Fibroblast of gingiva (primary cell): ENCODE measurements at regions not wholly inside any gene's neighbourhood (a gene's known extent, or its start where the extent isn't known, plus 50 kb on each side); places are given as distances from the start of the nearest gene placed in this dataset.
"Not testable (repeated sequence)": the region's sequence is repeated elsewhere in the genome, so short reads cannot be mapped to it uniquely, and the experiment has no call there.

Experiments used
- DNase-seq: peaks from one replicate; pipeline ENCODE4 v3.0.0-alpha.2; 2011; ENCODE audit warnings: low read depth

DNA sequence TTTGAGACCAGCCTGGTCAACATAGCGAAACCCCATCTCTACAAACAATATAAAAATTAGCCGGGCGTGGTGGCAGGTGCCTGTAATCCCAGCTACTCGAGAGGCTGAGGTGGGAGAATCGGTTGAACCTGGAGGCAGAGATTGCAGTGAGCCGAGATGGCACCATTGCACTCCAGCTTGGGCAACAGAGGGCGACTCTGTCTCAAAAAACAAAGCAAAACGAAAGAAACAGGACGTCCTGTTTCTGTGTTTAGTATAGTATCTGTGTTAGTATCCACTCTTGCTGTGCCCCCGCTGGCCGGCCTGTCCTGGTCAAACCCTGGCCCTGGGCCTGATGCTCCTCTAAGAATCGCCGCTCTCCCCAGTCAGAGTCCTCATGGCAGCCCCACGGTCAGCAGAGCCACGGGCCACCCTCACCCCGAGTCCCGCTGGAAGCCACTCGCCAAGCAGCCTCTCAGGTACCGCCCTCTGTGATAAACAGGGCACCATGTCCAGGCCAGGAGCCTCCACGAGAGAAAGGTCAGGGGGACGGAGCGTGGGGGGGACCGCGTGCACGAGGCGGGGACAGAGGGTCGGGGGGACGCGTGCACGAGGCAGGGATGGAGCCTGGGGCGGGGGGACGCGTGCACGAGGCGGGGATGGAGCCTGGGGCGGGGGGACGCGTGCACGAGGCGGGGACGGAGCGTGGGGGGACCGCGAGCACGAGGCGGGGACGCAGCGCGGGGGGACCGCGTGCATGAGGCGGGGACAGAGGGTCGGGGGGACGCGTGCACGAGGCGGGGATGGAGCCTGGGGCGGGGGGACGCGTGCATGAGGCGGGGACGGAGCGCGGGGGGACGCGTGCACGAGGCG, 384.5 kb downstream of the SMOC2 start:
- no peak for DNase-seq

DNA sequence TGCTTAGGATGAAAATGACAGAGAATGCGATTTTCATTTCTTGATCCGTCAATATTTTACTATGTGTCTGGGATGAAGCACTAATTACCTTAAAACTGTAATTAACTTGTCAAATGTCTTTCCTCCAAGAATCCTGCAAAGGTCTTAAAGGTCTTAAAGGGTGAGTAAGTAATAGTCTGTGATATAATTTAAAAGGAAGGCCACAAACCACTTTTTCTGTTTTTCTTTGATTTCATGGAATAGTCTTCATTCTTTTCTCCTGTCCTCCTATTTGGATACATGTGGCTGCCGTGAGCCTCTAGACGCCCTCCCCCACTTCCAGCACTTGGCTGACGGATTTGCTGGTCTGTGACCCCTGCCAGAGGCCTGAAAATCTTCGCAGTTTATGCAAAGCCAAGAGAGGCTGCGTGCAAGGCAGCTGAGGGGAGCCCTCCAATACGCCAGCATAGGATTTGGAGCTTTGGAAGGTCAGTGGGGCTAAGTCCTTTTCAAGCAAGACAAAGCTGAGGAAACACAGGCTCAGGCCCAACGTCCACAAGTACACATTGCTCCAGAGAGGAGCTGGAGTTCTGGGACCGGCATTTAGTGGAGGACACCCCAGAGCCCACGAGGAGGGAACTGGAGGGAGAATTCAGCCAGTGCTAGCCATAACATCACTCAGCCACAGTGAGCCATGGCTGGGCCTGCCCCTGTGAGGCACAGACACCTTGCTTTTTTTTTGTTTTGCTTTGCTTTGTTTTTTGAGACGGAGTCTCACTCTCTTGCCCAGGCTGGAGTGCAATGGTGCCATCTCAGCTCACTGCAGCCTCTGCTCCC, 382.6 kb downstream of the SMOC2 start:
- no peak for DNase-seq

DNA sequence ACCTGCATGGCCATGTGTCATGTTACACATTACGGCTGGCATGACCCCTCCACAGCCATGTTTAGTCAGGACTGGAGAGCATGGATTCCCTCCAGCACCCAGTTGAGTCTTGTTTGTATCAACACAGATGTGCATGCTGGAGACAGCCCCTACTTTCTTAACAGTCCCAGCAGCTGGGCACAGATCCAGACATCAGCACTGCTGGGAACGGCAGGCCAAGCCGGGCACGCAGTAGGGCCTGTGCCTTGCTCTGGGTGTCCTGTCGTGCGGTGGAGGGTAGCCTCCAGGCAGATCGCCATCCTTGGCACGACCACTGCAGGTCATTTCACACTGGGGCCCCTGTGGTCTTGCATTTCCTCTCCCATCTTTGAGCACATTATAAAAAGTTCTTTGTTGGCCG, 381.4 kb downstream of the SMOC2 start:
- DNase-seq = no peak

DNA sequence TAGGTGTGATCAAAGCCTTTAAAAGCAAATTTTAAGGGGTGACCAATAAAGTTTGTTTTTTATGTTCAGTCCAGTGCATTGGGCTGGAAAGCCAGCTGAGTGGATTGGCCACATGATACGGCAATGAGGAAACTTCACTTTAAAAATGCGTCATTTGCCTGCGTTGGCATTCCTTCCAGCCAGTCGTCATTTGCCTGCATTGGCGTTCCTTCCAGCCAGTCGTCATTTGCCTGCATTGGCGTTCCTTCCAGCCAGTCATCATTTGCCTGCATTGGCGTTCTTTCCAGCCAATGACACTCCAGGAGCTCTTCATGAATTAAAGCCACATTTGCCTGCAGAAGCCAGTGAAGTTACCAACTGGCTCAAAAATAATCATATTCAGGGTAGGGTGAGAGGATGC, 378.6 kb downstream of the SMOC2 start:
- no peak for DNase-seq

DNA sequence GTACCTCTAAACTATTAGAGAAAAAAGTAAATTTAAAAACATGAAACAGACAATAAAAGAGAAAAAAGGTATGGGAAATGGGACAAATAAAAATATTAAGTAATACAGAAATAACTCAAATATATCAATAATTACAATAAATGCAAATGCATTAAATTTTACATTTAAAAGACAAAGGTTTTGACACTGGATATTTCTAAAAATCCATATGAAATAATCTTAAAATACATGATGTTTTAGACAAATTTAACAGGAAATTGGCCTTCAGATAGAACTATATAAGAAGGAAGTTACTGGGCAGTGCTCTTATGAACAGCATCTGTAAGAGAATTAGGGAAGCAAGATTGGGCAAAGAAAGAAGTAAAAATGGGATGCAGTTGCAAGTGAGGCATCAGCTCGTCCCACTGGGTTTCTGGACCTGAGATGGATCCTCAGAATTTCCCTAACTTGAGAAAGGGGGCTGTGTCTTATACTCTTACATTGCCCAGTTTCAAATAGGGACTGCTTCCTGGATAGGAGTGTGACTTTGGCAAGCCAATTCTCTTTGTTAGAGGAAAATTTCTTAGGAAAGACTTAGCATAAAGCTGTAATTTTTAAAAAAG, 376.7 kb downstream of the SMOC2 start:
- DNase-seq = no peak

DNA sequence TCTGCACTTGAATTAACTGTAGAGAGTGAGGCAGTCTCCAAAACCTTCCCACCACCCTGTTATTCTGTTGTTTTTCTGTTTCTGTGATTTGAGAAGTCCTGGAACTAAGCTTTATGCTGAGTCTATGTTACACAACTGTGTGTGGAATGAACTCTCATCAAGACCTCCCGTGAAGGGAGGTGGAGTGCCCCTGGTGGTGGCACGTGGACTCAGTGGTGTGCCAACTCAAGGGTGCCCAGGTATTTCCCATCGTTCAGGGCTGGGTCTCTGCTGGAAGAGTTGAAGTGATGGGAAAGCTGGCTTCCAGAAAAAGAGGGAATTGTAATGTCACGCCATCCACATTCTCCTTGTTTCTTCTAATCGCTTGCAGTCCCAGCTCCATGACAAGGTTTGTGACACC, 374.2 kb downstream of the SMOC2 start:
- DNase-seq = no peak

DNA sequence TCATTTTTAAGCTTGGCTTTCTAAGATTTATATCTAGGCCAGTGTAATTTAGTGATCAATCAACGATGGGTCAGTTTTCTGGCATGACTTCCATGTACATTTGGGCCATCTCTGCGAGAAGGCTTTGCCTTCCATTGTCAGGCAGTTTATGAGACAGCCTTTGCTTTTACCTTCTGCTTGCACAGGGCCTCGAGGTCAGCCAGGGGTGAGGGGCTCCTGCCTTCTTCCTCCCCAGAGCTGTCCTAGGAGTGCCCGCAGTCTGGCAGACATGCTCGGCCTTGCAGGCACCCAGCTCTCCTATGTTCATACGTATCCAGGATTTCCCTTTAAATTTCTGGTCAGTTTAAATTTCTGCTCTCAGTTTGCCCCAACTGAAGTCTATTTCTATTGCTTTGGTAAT, 367.2 kb downstream of the SMOC2 start:
- no peak for DNase-seq

DNA sequence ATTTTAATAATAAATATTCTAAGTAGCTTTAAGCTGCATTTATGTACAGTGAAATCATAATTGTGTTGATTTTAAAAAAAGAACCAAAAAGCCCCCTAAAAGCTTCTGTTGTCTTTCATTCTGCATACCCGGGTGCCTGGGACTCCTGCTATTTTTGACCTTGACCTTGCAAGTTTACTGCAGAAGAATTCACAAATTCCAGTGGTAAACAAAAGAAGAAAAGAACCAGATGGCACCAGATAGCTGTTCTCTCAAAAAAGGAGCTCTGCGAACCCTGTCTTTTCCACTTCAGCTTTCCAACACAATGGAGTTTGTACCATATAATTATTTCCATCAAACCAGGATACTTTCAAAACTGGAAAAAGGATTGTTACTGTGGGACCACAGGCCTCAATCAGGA, 363.3 kb downstream of the SMOC2 start:
- no peak for DNase-seq

DNA sequence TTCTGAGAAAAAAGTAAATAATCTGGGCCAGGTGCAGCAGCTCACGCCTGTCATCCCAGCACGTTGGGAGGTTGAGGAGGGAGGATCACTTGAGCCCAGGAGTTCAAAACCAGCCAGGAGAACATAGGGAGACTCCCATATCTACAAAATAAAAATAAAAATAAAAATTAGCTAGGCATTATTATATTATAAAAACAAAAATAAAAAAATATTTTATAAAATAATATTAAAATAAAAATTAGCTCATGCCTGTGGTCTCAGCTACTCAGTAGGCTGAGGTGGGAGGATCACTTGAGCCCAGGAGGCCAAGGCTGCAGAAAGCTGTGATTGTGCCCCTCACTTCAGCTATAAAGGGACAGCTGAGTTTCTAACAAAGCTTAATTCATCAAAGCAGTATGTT, 362.9 kb downstream of the SMOC2 start:
- no peak for DNase-seq

DNA sequence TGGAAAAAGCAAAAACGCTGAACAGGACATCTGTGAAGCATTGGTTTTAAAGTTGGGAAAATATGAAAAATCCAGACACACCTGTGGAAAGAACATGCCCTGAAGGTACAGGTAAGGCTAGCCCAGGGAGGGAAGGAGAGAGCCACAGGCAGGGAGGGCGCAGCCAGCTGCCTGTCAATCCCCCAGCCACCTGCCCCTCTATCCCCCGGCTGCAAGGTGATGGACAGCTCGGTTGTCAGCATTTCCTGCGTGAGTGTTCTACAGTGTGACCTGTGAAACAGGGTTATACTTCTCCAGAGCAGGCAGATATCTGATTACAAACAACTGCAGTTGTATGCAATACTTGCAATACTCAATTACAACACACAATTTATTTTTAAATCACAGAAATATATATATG, 358.1 kb downstream of the SMOC2 start:
- DNase-seq = no peak

DNA sequence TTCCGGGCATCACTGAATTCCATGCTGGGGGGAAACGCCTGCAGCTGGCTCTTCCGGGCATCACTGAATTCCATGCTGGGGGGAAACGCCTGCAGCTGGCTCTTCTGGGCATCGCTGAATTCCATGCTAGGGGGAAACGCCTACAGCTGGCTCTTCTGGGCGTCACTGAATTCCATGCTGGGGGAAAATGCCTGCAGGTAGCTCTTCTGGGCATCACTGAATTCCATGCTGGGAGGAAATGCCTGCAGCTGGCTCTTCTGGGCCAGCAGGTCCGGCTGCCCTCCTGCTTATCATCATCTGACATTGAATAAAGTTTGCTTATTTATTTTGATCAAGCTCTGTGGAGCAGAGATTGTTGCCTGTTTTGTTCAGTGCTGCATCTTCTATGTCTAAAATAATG, 355.1 kb downstream of the SMOC2 start:
- DNase-seq = no peak

DNA sequence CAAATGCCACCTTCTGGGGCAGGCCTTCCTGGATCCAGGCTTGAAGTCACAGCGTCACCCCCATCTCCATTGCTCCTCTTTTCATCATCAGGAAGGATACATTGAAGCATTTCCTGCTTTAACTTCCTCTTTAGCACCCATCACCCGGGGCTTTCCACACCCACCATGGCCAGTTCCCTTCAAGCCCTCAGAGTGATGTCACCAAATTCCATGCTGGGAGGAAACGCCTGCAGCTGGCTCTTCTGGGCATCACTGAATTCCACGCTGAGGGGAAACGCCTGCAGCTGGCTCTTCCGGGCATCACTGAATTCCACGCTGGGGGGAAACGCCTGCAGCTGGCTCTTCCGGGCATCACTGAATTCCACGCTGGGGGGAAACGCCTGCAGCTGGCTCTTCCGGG, 354.6 kb downstream of the SMOC2 start:
- DNase-seq = not testable (repeated sequence)

DNA sequence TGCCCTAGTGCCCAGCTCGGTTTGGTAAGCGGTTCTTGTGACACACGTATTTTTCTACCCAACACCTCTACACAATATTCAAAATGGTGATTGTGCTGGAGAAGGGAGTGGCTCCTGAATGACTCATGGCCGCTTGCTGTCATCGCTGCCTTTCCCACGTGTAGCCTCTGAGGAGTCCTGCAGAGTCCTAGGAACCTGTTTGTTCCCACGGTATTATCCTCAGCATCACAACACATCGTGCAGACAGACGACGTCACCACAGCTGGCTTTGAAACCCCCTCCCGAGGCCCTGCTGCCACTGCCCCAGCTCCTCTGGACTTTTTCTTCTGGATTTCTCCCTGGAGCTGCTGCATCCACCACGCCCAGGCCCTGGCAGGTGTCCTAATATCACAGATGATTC, 353.5 kb downstream of the SMOC2 start:
- DNase-seq = no peak

DNA sequence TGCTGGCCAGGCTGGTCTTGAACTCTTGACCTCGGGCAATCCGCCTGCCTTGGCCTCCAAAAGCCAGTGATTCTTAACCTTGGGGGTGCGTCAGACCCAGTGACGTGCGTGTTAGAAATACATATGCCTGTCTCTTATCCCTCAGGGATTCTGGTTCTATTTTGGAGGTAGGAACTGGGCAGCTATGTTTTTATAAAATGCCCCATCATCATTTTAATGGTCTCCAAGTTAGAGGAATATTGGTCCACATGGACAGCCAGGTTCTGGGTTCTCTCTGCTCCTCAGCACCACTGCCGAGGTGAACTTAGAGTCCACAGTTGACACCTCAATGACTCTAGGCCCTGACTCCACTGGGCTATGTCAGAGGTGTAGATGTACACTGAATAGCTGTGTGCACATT, 352.7 kb downstream of the SMOC2 start:
- DNase-seq = no peak

DNA sequence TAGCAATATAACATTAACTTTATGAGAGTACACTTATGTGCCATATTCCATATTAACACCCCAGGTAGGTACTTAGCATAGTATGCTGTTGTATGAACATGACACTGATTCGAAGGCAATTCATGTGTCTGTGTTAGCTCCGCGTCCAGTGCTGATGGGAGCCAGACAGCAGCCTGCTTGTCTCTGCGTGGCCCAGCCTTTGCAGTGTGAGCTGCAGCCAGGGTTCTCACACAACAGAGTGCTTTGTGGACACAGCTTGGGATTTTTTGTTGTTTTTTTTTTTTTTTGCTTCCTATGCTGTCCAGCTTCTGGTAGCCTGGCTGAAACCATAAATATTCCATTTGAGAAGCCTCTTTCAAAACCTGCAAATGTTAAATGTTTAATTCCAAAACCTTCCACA, 350.9 kb downstream of the SMOC2 start:
- DNase-seq = no peak

DNA sequence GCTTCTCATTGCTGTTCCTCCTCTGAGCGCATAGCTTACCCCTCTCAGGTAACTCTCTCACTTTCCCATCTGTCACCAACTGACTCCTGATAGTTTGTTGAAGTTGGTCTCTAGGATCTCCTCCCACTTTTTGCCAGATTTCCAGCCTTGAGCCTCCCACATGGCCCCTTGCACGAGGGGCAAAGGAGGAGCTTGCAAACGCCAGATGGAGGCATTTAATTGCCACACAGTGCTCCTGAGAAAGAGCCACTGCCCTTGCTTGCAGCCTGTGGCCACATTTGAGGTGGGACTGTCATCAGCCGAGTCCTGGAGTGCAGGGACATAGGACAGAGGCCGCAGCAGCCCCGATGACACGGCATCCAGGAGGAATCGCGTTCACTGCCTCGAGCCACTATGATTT, 348.7 kb downstream of the SMOC2 start:
- no peak for DNase-seq

DNA sequence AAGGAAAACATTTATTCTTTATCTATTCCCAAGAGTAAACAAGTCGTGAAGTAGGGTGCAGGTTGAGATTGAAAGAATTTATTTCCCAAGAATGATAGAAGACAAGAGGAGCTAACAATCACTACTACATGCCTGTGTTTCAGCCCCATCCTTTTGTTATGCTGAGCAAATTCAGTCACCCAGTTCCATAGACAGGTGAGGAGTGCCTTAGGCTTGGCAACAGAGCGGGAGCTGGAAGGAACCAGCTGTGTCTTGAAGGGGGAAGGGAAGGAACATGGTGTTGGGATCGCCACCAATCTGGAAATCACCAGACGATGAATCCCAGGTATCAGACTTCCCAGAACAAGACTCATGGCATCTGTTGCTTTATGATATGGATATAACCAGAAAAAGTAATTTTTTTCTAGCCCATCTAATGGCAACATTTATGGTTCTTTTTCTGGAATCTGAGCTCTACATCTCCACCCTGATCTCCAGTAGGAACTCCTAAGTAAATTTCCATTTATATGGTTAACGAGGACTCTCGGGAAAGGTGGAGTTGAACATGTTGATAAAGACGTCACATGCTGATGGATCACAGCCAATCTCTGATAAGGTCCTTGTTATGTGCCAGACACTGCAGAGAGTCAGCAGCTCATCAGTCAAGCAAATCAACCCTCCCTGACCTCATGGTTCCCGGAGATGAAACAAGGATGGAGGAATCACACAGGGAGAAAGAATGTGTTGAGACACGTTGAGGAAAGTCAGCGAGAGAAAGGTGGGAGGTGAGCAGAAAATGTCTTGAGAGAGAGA, 344.9 kb downstream of the SMOC2 start:
- DNase-seq = no peak

DNA sequence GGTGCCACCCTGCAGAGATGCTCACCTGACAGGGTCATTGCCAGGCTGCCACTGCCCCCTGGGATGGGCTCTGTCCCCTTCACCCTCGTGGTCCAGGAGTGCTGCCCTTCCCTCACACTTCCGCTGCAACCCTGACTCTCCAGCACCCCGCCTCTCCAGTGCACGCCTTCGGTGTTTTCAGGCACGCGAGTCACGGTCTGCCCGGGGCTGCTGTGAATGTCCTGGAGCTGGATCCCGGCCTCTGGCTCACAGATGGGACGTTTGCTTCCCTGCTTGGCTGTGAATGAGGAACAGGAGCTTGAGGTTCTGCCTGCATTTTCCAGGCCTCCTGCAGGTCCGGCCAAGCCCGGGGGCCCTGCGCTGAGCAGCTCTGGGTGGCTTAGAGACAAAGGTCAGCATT, 343.4 kb downstream of the SMOC2 start:
- DNase-seq = no peak

DNA sequence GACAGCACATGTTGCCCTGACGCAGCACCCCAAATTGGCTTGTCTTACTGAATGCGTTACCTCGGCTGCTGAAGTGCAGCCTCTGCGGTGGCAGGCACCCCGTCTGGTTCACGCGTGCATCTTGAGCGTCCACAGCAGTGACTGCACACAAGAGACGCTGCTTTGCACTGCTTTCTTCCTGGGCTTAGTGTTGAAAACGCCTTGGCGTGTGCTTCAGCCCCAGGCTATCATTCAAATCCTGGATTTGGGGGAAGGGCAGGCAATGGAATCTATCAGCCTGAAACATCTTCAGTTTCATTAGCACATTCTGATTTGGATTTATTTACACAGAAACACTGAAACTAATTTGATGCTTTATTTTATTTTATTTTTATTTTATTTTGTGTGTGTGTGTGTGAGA, 342.7 kb downstream of the SMOC2 start:
- no peak for DNase-seq

DNA sequence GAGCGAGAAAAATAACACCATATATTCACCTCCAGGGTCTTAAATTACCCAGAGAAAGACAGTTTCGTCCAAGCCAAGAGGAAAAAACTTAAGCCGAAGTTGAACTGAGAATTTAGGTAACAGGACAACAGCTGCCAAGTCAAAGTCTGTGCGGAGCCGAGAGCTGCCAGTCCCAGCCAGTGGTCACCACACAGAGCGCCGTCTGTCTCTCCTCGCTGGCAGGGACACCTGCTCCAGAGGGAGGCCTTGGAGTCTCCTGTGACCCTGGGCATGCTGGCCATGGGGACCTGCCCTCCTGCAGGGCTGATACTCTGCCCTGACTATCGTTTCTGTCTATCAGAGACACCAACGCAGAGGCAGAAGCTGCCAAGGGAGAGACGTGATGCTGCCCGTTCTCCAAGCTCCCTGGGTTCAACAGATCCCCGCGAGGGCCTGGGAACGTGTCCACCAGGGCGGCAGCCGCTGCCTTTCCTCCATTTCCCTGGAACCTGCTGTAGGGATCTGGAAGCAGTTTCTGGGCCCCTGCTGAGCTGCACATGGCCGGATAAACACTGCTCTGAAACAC, 341.3 kb downstream of the SMOC2 start:
- no peak for DNase-seq

DNA sequence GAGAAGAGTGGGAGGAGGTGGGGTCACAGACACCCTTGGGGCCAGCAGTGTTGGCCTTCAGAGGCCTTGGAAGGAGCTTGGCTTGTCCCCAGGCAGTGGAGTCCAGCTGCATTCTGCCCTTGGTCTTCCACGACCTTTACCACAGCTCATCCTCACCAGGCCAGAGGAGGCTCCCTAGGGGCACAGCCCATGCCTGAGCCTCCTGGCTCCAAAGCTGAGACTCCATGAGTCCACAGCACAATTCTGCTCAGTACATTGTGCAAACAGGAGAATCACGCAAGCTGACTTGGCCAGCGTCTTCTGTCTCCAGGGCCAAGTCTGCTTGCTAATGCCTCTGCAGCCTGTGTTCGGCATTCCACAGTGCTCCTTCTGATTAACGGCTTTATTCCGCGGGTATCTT, 337.2 kb downstream of the SMOC2 start:
- no peak for DNase-seq

DNA sequence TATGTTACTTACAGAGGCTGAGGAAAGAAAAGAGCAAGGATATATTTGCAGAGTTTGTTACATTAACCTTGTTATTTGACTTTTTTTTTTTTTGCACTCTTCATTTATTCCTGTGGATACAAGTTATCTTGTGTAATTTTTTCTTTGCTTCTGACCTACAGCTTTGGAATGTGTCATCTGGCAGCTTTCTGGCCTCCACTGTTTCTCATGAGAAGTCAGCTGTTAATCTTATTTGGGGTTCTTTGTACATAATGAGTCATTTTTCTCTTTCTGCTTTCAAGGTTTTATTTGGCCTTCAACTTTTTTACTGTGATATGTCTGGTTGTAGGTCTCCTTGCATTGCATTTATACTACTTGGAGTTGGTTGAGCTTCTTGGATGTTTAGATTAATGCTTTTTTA, 333.4 kb downstream of the SMOC2 start:
- DNase-seq = no peak
